ENCODE measurements at regions not wholly inside any gene's neighbourhood (a gene's known extent, or its start where the extent isn't known, plus 50 kb on each side); places are given as distances from the start of the nearest gene placed in this dataset.
"Not testable (repeated sequence)": the region's sequence is repeated elsewhere in the genome, so short reads cannot be mapped to it uniquely, and the experiment has no call there.

DNA sequence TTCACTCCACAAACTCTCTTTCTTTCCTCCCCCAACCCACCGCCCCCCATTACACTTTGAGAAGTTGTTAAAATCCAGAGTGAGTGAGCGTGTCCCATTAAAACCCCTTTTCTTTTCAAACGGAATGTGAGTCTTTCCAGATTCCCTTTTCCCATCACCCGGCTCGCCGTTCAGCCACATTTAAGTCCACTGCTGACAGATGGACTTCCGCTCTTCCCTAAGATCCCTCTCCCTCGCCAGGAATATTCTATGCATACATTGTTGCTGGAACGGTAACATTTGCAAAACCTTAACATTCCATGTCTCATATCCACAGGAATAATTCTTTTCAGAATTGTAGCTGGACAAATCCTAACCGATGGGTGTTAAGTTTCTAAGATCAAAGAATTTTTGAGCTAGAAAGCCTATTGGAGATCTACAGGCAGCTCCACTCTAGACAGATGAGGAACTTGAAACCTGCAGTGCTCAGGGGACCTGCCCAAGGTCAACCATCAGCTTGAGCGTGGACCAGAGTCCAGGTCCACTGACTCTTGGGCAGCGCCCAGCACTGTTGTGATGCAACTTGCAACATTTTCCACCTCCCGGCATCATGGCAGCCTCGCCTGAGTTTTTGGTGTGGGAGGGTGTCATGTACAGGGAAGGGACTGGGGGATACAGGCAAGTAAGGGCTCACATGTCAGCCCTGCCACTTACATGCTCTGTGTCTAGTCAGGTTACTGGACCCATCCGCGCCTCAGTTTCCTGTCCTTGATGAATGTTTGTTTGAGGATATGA is 500.1 kb downstream of the CCDC171 start:
- no peak for DNase-seq (ENCODE audit: low read depth)

DNA sequence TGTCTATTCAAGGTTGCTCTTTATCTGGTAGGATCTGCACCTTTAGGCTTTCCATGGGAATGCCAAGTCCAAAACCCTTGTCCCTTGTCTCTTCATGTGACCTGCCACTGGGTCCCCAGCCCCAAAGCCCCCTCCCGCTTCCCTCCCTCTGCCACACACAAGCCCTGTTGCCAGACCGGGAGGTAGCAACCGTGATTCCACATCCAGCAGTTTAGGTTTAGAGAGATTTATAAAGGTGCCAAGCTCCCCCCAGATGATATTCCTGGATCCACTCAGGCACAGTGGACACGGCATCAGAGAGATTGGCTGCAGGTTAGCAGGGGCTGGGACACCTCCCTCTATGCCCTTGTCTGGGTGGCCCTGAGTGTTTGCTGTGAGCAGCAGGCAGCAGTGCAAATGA is 504.7 kb downstream of the CCDC171 start:
- no peak for DNase-seq (ENCODE audit: low read depth)

DNA sequence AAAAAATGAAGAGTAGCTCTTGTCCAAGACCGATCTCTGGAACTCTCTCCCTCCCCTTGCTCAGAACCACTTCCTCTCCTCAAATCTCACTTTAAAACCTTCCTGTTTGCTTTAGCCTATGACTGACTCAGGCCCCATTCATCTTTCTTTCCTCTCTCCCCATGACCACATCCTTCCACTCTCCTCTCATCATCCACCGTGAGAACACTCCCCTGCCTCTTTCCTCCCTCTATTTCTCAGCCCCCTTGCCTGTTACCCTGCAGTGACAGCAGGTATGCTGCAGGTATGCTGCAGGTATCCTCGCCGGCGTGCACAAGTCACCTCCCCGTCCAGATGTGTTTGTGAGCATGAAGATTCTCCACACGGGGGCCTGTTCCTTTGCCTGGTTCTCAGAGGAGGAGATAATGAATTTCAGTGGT is 505.3 kb downstream of the CCDC171 start:
- DNase-seq (ENCODE audit: low read depth), result no peak

DNA sequence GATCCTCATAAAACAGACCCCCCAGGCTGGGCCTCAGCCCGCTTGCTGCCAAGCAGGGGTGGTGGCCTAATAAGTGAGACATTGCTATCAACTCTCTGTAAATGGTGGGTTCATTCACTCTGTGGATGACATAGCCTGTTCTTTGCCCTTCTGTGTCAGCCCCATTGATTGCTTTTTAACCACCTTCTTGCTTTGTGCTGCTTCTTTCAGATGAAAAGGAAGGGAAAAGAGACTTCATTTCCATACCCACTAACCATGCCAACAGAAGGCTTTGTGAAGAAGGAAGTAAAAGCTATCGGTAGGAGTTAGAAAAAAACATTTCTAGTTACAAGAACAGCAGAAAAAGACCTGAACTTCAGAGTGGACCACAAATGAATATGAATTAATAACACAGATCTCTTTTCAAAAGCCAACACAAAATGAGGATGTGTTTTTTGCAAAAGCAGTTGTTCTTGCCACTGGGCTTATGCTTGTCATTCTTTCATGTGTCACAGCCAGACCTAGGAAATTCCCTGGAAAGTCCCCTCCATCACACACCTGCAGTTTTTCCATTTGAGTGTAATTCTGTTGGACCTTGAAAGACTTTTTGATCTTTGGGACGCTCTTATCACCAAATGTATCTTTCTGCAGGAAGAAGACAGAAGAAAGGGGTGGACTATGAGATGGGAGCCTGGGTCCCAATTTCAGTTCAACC is 507.7 kb downstream of the CCDC171 start:
- DNase-seq (ENCODE audit: low read depth), result no peak

DNA sequence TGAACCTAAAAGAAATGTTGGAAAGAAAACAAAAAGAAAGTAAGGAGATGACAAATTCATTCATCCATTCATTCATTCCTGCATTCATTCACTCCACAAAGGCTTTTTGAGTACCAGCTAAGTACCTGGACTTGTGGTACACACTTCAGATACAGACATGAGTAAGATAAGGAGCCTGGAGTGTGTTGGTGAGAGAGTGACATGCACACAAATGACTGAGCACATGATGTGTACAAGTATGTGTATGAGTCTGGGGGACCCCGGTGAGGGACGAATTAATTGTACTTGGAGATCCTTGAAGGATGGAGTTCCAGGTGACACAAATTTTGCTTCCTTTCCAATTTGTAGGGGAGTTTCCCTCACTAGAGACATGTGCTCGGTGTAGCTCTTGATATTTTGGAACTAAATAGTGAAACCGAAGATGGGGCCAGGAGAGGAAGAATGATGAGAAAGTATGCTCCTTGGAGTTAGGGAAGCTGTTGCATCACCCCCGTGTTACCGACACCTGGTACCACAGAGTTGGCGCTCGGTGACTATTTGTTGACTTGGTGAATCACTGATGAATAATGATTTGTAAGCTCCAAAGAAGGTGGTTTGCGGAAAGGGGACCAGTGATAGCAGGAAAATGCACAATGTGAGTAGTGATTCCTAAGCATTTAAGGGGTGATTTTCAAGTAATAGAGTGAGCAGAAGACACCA is 509.8 kb downstream of the CCDC171 start:
- no peak for DNase-seq (ENCODE audit: low read depth)

DNA sequence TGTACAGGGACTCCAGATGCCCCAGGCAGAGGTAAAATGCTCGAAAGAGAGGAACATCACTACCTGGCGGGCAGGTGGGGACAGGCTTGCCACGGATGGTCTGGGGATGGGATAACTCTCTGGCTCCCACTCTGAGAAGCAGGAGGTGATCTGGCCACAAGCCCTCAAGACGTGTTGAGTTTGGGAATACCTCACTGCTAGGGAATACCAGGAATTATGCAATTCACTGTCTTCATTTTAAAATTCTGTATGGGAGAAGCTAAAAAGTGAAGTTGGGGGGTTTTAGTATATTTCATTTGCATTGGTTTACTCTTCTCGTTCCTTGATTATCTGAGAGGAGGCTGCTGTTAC is 510.4 kb downstream of the CCDC171 start:
- no peak for DNase-seq (ENCODE audit: low read depth)

DNA sequence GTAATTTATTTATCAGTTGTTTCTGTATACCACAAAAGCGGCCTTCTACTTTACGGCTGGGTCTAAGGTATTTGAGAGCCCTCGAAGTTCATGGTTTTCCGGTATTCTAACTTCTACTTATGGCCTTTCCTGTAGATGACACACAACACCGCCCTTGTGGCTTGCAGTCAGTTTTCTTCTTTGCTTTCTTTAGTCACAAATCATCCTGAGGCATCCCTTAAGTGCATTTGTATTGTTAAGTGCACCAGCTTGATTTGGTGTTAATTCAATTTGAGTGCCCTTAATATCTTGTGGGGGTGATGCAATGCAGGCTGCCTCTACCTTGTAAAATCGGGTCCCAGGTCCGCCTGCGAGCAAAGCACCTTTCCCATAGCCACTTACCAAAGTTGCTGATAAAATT is 511.9 kb downstream of the CCDC171 start:
- no peak for DNase-seq (ENCODE audit: low read depth)

DNA sequence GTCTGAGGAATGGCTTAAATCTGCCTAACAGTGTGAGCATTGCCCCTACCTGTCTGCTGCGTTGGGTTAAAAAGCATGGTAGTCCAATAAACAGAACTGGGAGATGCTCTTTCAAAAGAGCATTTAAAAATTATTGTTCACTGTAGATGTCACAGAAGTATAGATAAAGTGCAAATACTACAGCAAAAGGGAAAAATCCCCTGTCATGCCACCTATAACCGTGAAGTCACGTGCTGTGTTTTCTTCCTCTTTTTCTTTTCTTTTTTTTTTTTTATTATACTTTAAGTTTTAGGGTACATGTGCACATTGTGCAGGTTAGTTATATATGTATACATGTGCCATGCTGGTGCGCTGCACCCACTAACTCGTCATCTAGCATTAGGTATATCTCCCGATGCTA is 513.4 kb downstream of the CCDC171 start:
- not testable (repeated sequence) for DNase-seq (ENCODE audit: low read depth)

DNA sequence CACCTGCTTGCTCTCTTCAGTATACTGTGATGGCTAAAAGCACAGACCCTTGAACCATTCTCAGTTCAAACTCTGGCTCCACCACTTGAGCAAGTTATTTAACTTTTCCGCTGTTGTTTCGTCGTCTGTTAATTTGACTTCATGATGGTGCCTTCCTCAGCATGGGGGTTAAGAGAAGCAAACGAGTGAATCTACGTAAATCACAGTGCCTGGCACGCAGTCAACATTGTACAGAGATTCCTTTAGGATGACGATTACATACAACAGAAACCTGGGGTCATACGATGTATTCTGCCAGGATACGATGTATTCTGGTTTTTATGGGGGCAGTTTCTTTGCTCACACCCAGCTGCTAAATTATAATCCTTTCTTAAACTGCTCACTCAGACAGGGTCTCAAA is 515.6 kb downstream of the CCDC171 start:
- no peak for DNase-seq (ENCODE audit: low read depth)

DNA sequence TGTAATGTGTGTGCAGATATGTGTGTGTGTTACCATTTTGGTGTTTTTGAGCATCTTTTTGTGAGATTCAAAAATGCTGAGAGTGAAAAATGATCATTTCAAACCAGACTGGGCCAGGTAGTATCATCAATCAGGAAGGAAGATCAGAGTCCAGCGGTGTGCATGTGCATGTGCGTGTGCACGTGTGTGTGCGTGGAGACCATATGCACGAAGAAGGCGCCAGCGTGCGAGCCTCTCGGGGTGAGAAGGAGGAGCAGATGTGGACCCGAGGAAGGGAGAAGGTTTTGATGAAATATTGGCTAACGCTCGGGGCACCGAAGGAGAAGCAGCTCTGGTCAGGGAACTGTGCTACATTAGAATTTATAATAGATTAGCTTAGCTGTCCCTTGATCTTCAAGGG is 516.4 kb downstream of the CCDC171 start:
- DNase-seq (ENCODE audit: low read depth), result no peak

DNA sequence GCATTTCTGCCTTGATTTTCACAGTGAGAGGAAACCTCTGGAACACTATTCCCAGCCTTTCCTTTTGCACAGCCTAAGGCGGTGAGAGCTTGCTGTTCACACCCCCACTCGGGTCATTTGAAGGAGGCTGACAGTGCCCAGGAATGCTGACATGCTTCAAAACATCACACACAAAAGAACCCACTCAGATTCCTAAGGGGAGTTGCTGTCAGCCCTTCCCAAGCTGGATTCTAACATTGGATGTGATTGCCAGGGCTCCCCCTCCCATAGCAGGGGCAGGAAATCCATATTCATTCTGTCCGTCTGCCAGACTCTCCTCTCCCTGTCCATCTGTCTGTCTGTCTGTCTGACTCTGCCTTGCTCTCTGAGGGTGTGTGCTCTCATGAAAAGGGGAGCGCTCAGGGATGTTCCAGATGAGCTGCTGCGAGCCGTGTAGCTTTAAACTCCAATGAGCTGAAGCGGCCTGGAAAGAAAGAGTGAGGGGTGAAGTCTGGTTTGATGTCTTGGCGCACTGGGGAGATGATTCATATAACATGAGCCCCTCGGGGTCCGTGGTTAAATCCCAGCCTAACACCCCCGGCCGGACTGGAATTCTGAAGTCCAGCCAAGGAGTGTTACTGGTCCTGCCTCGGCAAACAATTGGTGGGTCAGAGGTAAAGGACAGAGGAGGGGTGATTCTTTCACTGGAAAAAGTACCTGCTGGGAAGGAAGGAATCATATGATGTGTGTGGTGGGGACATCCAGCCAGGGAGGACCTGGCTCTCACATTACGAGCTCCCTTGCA is 517.0 kb downstream of the CCDC171 start:
- no peak for DNase-seq (ENCODE audit: low read depth)

DNA sequence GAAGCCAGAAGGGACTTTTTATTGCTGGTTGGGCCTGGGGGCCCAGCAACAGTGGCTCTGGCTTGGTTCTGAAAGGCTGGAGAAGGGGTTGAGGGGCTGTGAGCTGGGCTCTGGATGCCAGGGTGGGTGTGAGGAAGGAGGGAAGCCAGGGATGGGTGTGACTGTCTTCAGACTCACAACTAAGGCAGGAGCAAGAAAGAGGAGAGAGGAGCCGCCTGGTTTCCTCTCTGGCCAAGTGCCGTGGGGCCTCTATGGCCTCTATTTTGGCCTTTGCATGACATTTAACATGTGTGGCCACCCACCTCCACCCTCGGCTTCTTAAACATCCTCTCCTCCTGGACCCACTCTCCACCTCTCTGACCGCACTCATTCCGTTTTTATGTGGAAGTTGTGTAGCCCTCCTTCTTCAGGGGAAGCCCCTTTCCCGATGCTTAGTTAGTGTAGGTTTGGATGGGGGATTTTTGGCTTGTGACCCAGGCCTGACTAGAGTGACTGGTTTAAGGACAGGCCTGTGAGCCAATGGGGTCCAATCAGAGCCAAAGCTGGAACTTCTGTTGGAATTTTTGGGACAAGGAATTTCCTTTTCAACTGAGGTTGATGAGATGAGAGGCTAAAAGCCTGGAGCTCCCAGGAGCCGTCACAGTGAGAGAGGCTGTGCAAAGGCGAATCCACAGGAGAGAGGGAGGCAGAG is 517.8 kb downstream of the CCDC171 start:
- no peak for DNase-seq (ENCODE audit: low read depth)

DNA sequence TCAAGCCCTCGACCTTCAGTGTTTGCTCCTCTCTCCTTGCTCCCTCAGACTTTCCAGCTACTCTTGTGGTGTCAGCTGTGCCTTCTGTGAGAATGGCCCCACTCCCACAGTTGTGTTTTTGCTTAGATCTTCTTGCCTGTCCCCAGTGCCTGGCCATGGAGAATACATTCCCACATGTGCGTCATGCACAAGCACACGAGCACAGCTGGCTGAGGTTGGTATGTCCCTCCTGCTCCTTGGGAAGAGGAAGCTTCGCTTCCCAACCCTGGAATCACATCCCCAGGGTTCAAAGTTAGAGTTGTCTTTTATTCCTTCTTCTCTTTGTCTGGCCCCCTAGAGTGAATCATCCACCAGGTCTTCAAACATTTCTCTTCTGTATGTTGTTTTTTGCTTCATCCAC is 518.6 kb downstream of the CCDC171 start:
- no peak for DNase-seq (ENCODE audit: low read depth)

DNA sequence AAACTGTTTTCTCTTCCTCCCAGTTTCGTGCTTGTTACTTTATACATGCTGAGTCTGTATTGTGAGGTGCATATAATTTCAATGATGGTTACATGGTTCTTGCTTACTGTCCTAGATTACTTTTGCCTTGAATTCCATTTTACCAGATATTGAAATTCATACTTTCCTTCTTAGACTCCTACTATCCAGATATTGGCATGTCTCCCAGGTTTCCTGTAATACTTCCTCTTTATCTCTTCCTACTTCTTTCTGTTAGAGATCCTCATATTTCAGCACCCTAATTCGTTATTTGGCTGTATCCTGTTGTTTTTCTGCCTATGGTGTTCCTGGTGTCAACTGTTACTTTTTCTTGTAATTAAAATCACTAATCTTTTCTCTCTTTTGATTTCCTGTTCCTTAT is 522.1 kb downstream of the CCDC171 start:
- DNase-seq (ENCODE audit: low read depth), result no peak

DNA sequence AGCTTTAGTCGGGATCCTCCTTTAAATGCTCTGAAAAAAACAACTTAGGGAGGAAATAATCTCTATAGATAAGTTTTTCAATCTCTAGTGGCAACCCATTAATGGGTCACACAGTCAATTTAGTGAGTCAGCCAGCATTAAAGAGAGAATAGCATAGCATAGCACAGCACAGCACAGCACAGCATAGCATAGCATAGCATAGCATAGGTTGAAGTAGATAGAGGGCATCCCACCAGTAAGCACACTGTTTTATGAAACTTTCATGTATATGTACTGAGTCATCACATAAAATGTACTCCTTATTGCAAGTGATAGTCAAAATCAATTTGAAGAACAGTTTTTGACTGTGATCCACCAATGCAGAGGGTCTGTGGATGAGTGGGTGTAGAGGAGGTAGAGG is 522.9 kb downstream of the CCDC171 start:
- no peak for DNase-seq (ENCODE audit: low read depth)

DNA sequence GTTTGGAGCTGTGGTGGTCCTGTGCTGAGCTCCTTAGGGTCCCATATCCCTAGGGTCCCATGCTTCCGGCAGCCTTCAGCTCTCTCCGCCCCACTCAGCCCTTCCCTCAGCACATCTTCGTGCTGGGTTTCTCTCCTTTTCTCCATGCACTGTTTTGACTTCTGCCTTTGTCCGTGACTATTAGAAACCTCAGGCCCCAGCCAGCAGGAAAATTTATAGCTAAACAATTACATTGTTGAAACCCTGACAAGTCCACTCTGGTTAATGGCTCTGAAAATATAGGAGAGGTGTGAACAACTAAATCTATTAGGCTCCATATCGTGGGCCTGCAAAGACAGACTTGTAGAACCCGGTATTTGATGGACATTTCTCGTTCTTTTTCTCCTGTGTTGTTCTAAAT is 523.7 kb downstream of the CCDC171 start:
- DNase-seq (ENCODE audit: low read depth), result no peak

DNA sequence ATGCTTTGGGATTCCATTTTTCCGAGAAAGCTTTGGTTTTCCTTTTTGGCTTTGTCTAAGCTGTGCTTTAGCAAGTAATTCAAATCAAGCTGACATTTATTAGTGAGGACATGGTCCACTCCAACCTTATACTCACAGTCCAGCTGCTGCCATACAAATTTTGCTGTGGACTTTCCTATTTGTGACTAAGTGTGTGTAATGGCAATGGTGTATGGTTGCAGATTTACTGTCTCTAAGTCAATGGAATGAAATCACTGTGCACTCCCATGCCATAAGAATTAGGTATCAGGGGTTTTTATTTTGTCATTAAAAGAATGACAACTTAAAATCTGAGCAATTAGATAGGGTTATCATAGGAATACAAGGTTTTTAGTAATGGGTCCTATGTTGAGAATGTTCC is 530.0 kb downstream of the CCDC171 start:
- no peak for DNase-seq (ENCODE audit: low read depth)

DNA sequence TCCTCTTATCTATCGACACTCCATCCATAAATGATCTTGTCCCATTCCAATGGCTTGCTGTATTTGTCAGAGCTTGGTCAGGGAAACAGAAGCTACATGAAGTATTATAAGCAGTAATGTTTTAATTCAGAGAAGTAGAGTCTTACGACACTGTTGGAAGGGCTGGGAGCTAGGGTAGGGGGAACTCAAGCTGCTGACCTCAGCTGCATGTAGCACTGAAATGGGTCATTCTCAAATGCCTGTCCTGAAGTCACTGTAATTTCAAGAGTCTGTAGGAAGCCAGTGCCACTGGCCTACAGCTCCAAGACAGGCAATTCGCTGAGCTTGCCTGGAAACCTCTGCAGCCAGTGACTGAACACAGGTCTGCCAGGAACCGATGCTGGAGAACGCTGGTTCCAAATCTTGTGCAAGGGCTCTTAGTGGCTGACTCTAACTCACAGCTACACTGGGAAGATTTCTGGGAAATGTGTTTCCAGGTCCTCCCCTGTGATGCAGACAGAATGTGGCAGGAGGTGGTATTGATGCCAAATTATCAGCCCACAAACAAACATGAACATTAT is 532.4 kb downstream of the CCDC171 start:
- DNase-seq (ENCODE audit: low read depth), result no peak

DNA sequence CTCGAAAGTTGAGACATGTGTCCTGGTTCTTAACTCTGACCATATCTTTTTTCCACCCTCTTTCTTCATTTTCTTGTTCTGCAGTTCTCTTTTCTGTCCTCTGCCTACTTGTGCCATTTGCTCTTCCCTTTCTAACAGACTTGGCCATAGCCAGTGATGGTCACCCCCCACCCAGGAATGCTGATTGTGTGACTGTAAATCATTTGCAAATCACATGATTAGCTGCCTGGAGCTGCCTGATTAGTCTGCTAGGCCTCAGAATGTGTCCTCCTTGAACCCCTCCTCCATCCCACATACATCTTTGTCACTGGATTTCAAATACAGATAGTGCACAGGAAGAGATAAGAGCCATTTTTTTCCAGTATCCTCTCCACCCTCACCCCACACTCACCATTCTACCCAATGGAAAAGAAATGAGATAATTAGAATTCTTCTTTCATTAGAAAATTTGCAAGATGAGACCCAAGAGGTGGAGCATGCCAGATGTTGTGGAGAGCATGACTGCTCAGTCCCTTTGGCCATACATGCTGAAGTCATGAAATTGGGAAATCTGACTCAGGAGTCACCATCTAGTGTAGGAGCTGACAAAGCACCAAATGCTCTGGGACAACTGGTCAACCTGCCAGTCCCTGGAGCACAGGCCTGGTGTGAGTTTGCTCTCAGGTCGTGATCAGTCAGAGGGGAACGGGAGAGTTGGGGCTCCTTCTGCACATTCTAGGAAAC is 538.2 kb downstream of the CCDC171 start:
- DNase-seq (ENCODE audit: low read depth), result no peak

DNA sequence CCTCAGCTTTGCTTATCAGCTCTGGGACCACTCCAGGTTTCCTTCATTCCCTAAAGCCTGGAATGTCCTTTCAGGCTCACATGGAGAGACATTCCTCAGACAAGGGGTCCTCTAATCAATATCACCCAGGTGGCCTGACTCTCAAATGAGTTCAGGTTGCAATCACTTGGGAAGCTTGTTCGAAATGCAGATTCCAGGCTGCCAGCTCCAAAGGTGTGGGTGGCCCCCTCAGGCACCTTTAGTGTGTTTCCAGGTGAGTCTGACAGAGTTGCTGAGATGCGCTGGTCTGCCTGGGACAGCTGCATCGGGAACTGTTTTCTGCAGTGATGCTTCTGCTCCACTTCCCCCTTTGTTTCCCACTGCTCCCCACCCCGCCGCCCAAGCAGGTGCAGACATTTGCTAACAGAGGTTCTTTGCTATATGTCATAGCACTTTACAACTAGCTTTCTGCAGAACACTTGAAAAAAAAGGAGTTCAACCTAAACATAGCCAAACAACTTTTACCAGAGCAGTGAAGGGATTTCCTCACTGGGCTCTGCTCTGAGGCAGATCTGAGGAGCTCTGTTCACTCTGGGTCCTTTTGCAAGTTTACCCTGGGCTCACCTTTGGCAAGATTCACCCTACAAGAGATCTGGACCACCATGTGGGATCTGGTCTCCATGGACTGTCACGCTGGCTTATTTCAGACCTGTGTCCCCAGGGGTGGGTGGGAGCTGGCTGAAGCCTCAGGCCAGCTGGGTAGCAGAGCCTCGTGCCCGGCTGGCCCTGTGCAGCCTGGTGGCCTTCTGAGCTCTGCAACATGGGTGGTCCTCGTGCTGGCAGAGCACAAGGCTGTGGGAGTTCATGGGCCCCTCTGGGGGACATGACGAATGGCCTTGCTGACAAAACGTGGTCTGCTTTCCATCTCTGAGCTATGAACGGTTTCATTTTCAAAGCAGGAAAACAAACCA is 539.6 kb downstream of the CCDC171 start:
- no peak for DNase-seq (ENCODE audit: low read depth)

Data from stimulated activated CD8-positive, alpha-beta memory T cell treated with anti-CD3 and anti-CD28 coated beads, Interleukin-15, amount 100 ng/mL, for 24 hours (primary cell).